ENCODE measurements at regions not wholly inside any gene's neighbourhood (a gene's known extent, or its start where the extent isn't known, plus 50 kb on each side); places are given as distances from the start of the nearest gene placed in this dataset.

DNA sequence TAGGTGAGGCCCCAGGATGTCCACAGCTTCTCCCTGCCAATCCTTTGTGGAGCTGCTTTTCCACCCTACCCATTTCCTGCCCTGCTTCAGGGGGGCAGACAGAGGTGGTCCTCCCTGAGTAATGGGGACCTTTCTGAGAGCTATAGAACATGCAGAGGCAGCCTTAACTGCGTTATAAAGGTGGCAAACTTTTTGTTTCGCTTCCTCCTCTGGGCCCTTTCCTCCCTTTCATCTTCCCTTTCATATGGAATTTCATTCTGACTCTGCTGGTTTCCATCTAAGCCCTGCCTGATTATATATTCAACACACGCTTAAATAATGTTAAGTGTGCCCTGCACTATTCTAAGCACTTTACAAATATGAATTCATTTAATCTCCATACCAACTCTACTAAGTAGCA, 169.3 kb upstream of the E2F8 start:
- Mint-ChIP-seq H3K27me3 (peaks cover 9% of the 10 kb centered on the region), H3K9me3 (no peaks in the 10 kb centered on the region), H3K36me3 (ENCODE audit: low read depth) (no peaks in the 10 kb centered on the region), H3K4me3 (no peak overlapping the region), H3K27ac (no peak overlapping the region), H3K4me1 (ENCODE audit: low read depth) (no peaks in the 10 kb centered on the region)
- intact Hi-C loops (cut with micrococcal nuclease), result no loop called here
- DNase-seq, result no peak
- CTCF ChIA-PET, result no interaction called here
- ATAC-seq, result no peak
- TF ChIP-seq, protein P1, sequence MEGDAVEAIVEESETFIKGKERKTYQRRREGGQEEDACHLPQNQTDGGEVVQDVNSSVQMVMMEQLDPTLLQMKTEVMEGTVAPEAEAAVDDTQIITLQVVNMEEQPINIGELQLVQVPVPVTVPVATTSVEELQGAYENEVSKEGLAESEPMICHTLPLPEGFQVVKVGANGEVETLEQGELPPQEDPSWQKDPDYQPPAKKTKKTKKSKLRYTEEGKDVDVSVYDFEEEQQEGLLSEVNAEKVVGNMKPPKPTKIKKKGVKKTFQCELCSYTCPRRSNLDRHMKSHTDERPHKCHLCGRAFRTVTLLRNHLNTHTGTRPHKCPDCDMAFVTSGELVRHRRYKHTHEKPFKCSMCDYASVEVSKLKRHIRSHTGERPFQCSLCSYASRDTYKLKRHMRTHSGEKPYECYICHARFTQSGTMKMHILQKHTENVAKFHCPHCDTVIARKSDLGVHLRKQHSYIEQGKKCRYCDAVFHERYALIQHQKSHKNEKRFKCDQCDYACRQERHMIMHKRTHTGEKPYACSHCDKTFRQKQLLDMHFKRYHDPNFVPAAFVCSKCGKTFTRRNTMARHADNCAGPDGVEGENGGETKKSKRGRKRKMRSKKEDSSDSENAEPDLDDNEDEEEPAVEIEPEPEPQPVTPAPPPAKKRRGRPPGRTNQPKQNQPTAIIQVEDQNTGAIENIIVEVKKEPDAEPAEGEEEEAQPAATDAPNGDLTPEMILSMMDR (IDR thresholded peaks at IDR 0.05), result no peak
- POLR2A ChIA-PET, result no interaction called here

GRCh38 chr11:19409307-19409706, 168.6 kb upstream of the E2F8 start:
- intact Hi-C loops (cut with micrococcal nuclease), result no loop called here
- CTCF ChIA-PET, result no interaction called here
- TF ChIP-seq, protein P1 (IDR thresholded peaks at IDR 0.05), result no peak
- POLR2A ChIA-PET, result no interaction called here
- Mint-ChIP-seq H3K4me1 (ENCODE audit: low read depth) (no peaks in the 10 kb centered on the region), H3K27me3 (peaks cover 7% of the 10 kb centered on the region), H3K27ac (no peak overlapping the region), H3K4me3 (no peak overlapping the region), H3K9me3 (no peaks in the 10 kb centered on the region), H3K36me3 (ENCODE audit: low read depth) (no peaks in the 10 kb centered on the region)
- ATAC-seq (no peak), DNase-seq (no peak)

- ATAC-seq, result no peak
- peaks cover 7% of the 10 kb centered on the region for H3K27me3 Mint-ChIP-seq
Measured at GRCh38 chr11:19407677-19408270, 167.0 kb upstream of the E2F8 start.

DNA sequence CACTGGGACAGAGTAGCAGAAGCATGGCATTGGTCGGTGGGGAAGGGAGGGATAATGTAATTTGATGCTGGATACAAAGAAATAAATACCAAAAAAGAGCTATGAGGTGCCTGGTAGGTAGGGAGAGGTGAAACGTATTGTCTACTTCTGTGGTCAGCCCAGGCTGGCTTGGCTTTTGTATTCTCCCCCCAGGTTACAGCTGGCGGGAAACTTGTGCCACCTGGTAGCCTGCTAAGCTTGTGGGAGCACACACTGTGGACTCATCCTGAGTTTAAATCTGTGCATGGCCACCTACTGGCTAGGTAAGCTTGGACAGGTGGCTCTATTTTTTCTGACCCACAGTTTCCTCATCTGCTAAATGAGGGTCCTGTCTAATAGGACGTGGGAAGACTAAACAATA, 165.2 kb upstream of the E2F8 start:
- Mint-ChIP-seq H3K9me3 (no peaks in the 10 kb centered on the region), H3K36me3 (ENCODE audit: low read depth) (no peaks in the 10 kb centered on the region), H3K27ac (no peak overlapping the region), H3K27me3 (peaks cover 1% of the 10 kb centered on the region), H3K4me3 (no peak overlapping the region), H3K4me1 (ENCODE audit: low read depth) (no peaks in the 10 kb centered on the region)
- POLR2A ChIA-PET, result no interaction called here
- DNase-seq, result no peak
- ATAC-seq, result no peak
- intact Hi-C loops (cut with micrococcal nuclease), result no loop called here
- TF ChIP-seq, protein P1 (IDR thresholded peaks at IDR 0.05), result no peak
- CTCF ChIA-PET, result no interaction called here

More at GRCh38 chr11:19407677-19408270, 167.0 kb upstream of the E2F8 start:
- no peak overlapping the region for H3K27ac Mint-ChIP-seq
- ChIA-PET CTCF (no interaction called here), POLR2A (no interaction called here)
- H3K4me1 Mint-ChIP-seq (ENCODE audit: low read depth), result no peaks in the 10 kb centered on the region
- H3K9me3 Mint-ChIP-seq, result no peaks in the 10 kb centered on the region
- intact Hi-C loops (cut with micrococcal nuclease), result no loop called here
- H3K4me3 Mint-ChIP-seq, result no peak overlapping the region
- H3K36me3 Mint-ChIP-seq (ENCODE audit: low read depth), result no peaks in the 10 kb centered on the region
- no peak for DNase-seq
- TF ChIP-seq, protein P1 (IDR thresholded peaks at IDR 0.05), result no peak

GRCh38 chr11:19404787-19405186, 164.0 kb upstream of the E2F8 start:
- Mint-ChIP-seq H3K36me3 (ENCODE audit: low read depth) (no peaks in the 10 kb centered on the region), H3K4me1 (ENCODE audit: low read depth) (no peaks in the 10 kb centered on the region), H3K9me3 (no peaks in the 10 kb centered on the region), H3K4me3 (no peak overlapping the region), H3K27me3 (peaks cover 1% of the 10 kb centered on the region), H3K27ac (no peak overlapping the region)
- TF ChIP-seq, protein P1 (IDR thresholded peaks at IDR 0.05), result no peak
- CTCF ChIA-PET, result no interaction called here
- intact Hi-C loops (cut with micrococcal nuclease), result no loop called here
- no peak for ATAC-seq
- DNase-seq, result no peak
- POLR2A ChIA-PET, result no interaction called here
